HepG2 (cell line): ENCODE measurements at regions not wholly inside any gene's neighbourhood (a gene's known extent, or its start where the extent isn't known, plus 50 kb on each side); places are given as distances from the start of the nearest gene placed in this dataset.

ENCODE experiments used
- ATAC-seq: fragments of 200-7000 bp; cut with Tn5 transposase; 3 replicates; pipeline ENCODE4 v1.9.1; 2020; ENCODE audit warnings: mild to moderate bottlenecking, moderate library complexity
- BruUV-seq: library from RNA; stranded (reverse); fragments of 400-500 nt; replicated peaks from 2 replicates; lab custom pipeline; 2021; lab: Mats Ljungman, UMichigan
- CTCF ChIA-PET: fragments of 300-600 bp; formaldehyde crosslinking; extraction: SDS; loops from one replicate; lab custom pipeline; 2021; ENCODE audit warnings: low total read pairs, inconsistent platforms, low intra/inter-chr PET ratio; lab: Yijun Ruan, JAX
- POLR2A ChIA-PET: fragments of 350-600 bp; sonication (Branson Sonifier 250); formaldehyde crosslinking; loops from one replicate; lab custom pipeline; 2020; ENCODE audit warnings: antibody characterized with exemption, inconsistent platforms; lab: Yijun Ruan, JAX
- DNase-seq: peaks from one replicate; pipeline ENCODE4 v3.0.0-alpha.2; 2015; ENCODE audit warnings: low spot score
- FAIRE-seq: peaks from 3 replicates; lab custom pipeline; 2011; peaks lifted over from hg19 to GRCh38; lab: Jason Lieb, UNC
- H2AFZ ChIP-seq: one replicate; pipeline ENCODE4 v1.6.1; 2011; ENCODE audit warnings: low read length, inconsistent platforms
- H3K27ac ChIP-seq: fragments of 300-600 bp; 3 replicates; pipeline ENCODE4 v1.8.0; 2011; ENCODE audit warnings: mixed run types, mild to moderate bottlenecking, mixed read lengths, low read length, inconsistent platforms; ENCODE audit not compliant: insufficient read depth; ENCODE audit errors: extremely low read length
- H3K27me3 ChIP-seq, 2 experiments: fragments of 200-600 bp in 1 of 2; 2 replicates in 1 of 2; 3 replicates in 1 of 2; pipeline versions ENCODE4 v1.6.0 to v1.8.0; 2011; ENCODE audit warnings: low read length in 2 of 2, mild to moderate bottlenecking in 2 of 2, moderate library complexity in 2 of 2, inconsistent platforms in 1 of 2; ENCODE audit not compliant: insufficient read depth in 2 of 2, control insufficient read depth in 1 of 2
- H3K36me3 ChIP-seq, 2 experiments: fragments of 200-600 bp in 1 of 2; replicated peaks in 1 of 2; 2 replicates in 1 of 2; 3 replicates in 1 of 2; pipeline versions ENCODE4 v1.5.1 to v1.8.0; 2011; ENCODE audit warnings: low read length in 2 of 2, inconsistent platforms in 1 of 2; ENCODE audit not compliant: insufficient read depth in 2 of 2, control insufficient read depth in 1 of 2
- H3K4me1 ChIP-seq: 2 replicates; pipeline ENCODE4 v1.5.1; 2012; ENCODE audit warnings: low read length, inconsistent platforms; ENCODE audit not compliant: insufficient read depth
- H3K4me2 ChIP-seq: 2 replicates; pipeline ENCODE4 v1.6.0; 2011; ENCODE audit warnings: low read depth, low read length, inconsistent platforms
- H3K4me3 ChIP-seq, 3 experiments: fragments of 200-600 bp in 1 of 3; sonication (generic), shearing (Covaris generic) in 1 of 3; replicated peaks in 1 of 3; 2 replicates each; pipeline ENCODE4 v1.5.1; 2011 to 2016; ENCODE audit warnings: low read length in 3 of 3, inconsistent platforms in 2 of 3, low read depth in 2 of 3, mild to moderate bottlenecking in 2 of 3, control low read depth in 1 of 3, mixed read lengths in 1 of 3; ENCODE audit not compliant: insufficient read depth in 1 of 3
- H3K79me2 ChIP-seq: one replicate; pipeline ENCODE4 v1.6.1; 2011; ENCODE audit warnings: low read length, inconsistent platforms; ENCODE audit not compliant: insufficient read depth
- H3K9ac ChIP-seq: 2 replicates; pipeline ENCODE4 v1.6.0; 2011; ENCODE audit warnings: mild to moderate bottlenecking, low read depth, low read length, inconsistent platforms; ENCODE audit not compliant: insufficient read depth
- H3K9me3 ChIP-seq: 2 replicates; pipeline ENCODE4 v1.5.1; 2012; ENCODE audit warnings: mild to moderate bottlenecking, low read length
- H4K20me1 ChIP-seq: 2 replicates; pipeline ENCODE4 v1.6.0; 2011; ENCODE audit warnings: inconsistent platforms, mild to moderate bottlenecking, low read length, moderate library complexity; ENCODE audit not compliant: insufficient read depth
- SMAD3 ChIP-seq: sonication (generic); formaldehyde crosslinking; IDR thresholded peaks from 2 replicates; pipeline ENCODE4 v1.4.0; 2020; ENCODE audit warnings: missing genetic modification reagents
- SNAPC4 ChIP-seq: sonication (generic); formaldehyde crosslinking; IDR thresholded peaks from 2 replicates; pipeline ENCODE4 v1.4.0; 2020; ENCODE audit warnings: mild to moderate bottlenecking, missing genetic modification reagents
- TAF15 ChIP-seq: fragments of 200-400 bp; formaldehyde crosslinking; IDR thresholded peaks from one replicate; pipeline ENCODE4 v1.6.1; 2018; ENCODE audit warnings: mild to moderate bottlenecking, low read depth, low read length; ENCODE audit not compliant: poor library complexity, severe bottlenecking
- ZFAT ChIP-seq: sonication (generic); formaldehyde crosslinking; conservative IDR thresholded peaks from 2 replicates; pipeline ENCODE4 v1.8.1; 2023; ENCODE audit warnings: missing genetic modification reagents, inconsistent platforms
- ZNF335 ChIP-seq: sonication (generic); formaldehyde crosslinking; IDR thresholded peaks from 2 replicates; pipeline ENCODE4 v1.4.0; 2020; ENCODE audit warnings: missing genetic modification reagents
- ZNF563 ChIP-seq: sonication (generic); formaldehyde crosslinking; IDR thresholded peaks from 2 replicates; pipeline ENCODE4 v1.8.0; 2022; ENCODE audit warnings: mild to moderate bottlenecking, moderate library complexity, missing genetic modification reagents
- WGBS: methylation state at CpG from one replicate; pipeline ENCODE4 v1.1.6; 2017; ENCODE audit warnings: low lambda C conversion rate; 5-methylcytosine and 5-hydroxymethylcytosine counted together
- in situ Hi-C: cut with HindIII; loops from 2 replicates; pipeline ENCODE4 v1.10.0; 2017; ENCODE audit warnings: low pct_unique_long_range_greater_than_20kb; ENCODE audit not compliant: extremely low pct_ligation_motif_present
- intact Hi-C: fragments of 100-400 bp; cut with micrococcal nuclease; formaldehyde crosslinking; loops from one replicate; pipeline ENCODE4 v1.10.0; 2022; ENCODE audit not compliant: unreplicated experiment

GRCh38 chrX:151510203-151510602, 53.3 kb upstream of the PASD1 start:
- DNase-seq (no peak), FAIRE-seq (no peak), ATAC-seq (no peak)
- Histone ChIP-seq H3K4me1 (no peaks in the 10 kb centered on the region), H3K27ac (no peak overlapping the region), H3K36me3 (peaks cover 0 to 1% of the 10 kb centered on the region in 2 experiments; a peak in 1 of 5 replicates), H3K79me2 (no peaks in the 10 kb centered on the region), H3K9ac (no peak overlapping the region), H4K20me1 (no peaks in the 10 kb centered on the region), H3K27me3 (no peaks in the 10 kb centered on the region), H3K4me2 (no peak overlapping the region)
- ChIA-PET POLR2A (no interaction called here), CTCF (no interaction called here)
- in situ Hi-C loops (loop anchor here (25.0 kb wide), 1 partner anchor 177 kb away; the partner anchor contains the start of gene PRRG3), intact Hi-C loops (no loop called here)
- 95% methylated on average over 4 of the region's 4 CpGs for WGBS
- no TSS peak for BruUV-seq
- TF ChIP-seq SNAPC4 (CRISPR knock-in tag), result no peak
- no peak for TF ChIP-seq ZNF335
- TF ChIP-seq ZFAT, result no peak
- no peak for TF ChIP-seq TAF15
- TF ChIP-seq SMAD3 (CRISPR knock-in tag), result no peak
- TF ChIP-seq ZNF563 (CRISPR knock-in tag), result no peak
- TF ChIP-seq, all 625 proteins: peak for 0
- no peaks in the 10 kb centered on the region for H3K9me3 ChIP-seq
- no peak overlapping the region for H3K4me3 ChIP-seq
- no peak overlapping the region for H2AFZ ChIP-seq
